ENCODE measurements at regions not wholly inside any gene's neighbourhood (a gene's known extent, or its start where the extent isn't known, plus 50 kb on each side); places are given as distances from the start of the nearest gene placed in this dataset.

- Histone ChIP-seq H3K9ac (replicated peaks; ENCODE audit: extremely low read depth, insufficient read depth, low read length) (no peak overlapping the region), H3K27me3 (ENCODE audit: control insufficient read depth in 2 of 2, insufficient read depth in 2 of 2, low read length in 2 of 2) (no peaks in the 10 kb centered on the region), H3K4me3 (replicated peaks in 1 of 3; ENCODE audit: insufficient read depth in 1 of 3, low read depth in 1 of 3, low read length in 3 of 3) (no peak overlapping the region), H3K4me2 (ENCODE audit: insufficient read depth, low read length) (no peak overlapping the region), H3K79me2 (ENCODE audit: control insufficient read depth, insufficient read depth, low read length) (no peaks in the 10 kb centered on the region), H3K9me3 (replicated peaks; ENCODE audit: control insufficient read depth, insufficient read depth, low read length) (no peaks in the 10 kb centered on the region), H3K4me1 (ENCODE audit: control insufficient read depth, extremely low read depth, insufficient read depth, low read length) (no peaks in the 10 kb centered on the region), H3K36me3 (ENCODE audit: control insufficient read depth in 2 of 2, extremely low read depth in 1 of 2, insufficient read depth in 2 of 2, low read length in 2 of 2) (no peaks in the 10 kb centered on the region), H2AFZ (ENCODE audit: low read depth, low read length) (no peak overlapping the region), H3K27ac (ENCODE audit: insufficient read depth, low read depth, low read length) (no peak overlapping the region), H3K9me1 (replicated peaks; ENCODE audit: control insufficient read depth, extremely low read depth, insufficient read depth, low read length) (no peaks in the 10 kb centered on the region), H4K20me1 (replicated peaks; ENCODE audit: control insufficient read depth, extremely low read depth, insufficient read depth, low read length) (no peaks in the 10 kb centered on the region)
- ChIA-PET POLR2A (no interaction called here), CTCF (no interaction called here)
- DNase-seq (ENCODE audit: low read depth, low spot score) = no peak
- no TSS peak for BruUV-seq (replicated peaks)
- TF ChIP-seq GATA2 (IDR thresholded peaks at IDR 0.05; ENCODE audit: insufficient read depth, insufficient read length, low read depth, low read length) (no peak), MAX (IDR thresholded peaks at IDR 0.05; ENCODE audit: insufficient read depth, insufficient read length) (no peak), POLR2A (IDR thresholded peaks at IDR 0.05; ENCODE audit: low read depth, low read length) (no peak), FOS (IDR thresholded peaks at IDR 0.05; ENCODE audit: borderline replicate concordance, insufficient read depth, low read length) (no peak), CTCF (IDR thresholded peaks at IDR 0.05; ENCODE audit: extremely low read depth in 1 of 2, insufficient read depth in 1 of 2, low read depth in 1 of 2, low read length in 2 of 2) (no peak), MYC (IDR thresholded peaks at IDR 0.05; ENCODE audit: low read depth, low read length) (no peak), JUN (IDR thresholded peaks at IDR 0.05; ENCODE audit: borderline replicate concordance, insufficient read depth, insufficient read length, low read depth) (no peak), EZH2 (IDR thresholded peaks at IDR 0.05; ENCODE audit: borderline replicate concordance, low read depth, low read length, severe bottlenecking) (no peak), POLR2AphosphoS5 (IDR thresholded peaks at IDR 0.05; ENCODE audit: insufficient read depth, low read depth, low read length) (no peak)
- dilution Hi-C loops (cut with MboI; ENCODE audit: extremely low pct_ligation_motif_present, low sequenced_read_pairs) (no loop called here), intact Hi-C loops (cut with micrococcal nuclease) (no loop called here)
- no peak for FAIRE-seq
These were observed 82.2 kb upstream of the WDR72 start for GRCh38 chr15:53841651-53842050.
